HG02938 (cell line): ENCODE measurements at regions not wholly inside any gene's neighbourhood (a gene's known extent, or its start where the extent isn't known, plus 50 kb on each side); places are given as distances from the start of the nearest gene placed in this dataset.

ENCODE experiments used
- ATAC-seq: cut with Tn5 transposase; IDR thresholded peaks from one replicate; pipeline ENCODE4 v1.9.1; 2021; ENCODE audit warnings: mild to moderate bottlenecking, moderate library complexity; ENCODE audit not compliant: unreplicated experiment

DNA sequence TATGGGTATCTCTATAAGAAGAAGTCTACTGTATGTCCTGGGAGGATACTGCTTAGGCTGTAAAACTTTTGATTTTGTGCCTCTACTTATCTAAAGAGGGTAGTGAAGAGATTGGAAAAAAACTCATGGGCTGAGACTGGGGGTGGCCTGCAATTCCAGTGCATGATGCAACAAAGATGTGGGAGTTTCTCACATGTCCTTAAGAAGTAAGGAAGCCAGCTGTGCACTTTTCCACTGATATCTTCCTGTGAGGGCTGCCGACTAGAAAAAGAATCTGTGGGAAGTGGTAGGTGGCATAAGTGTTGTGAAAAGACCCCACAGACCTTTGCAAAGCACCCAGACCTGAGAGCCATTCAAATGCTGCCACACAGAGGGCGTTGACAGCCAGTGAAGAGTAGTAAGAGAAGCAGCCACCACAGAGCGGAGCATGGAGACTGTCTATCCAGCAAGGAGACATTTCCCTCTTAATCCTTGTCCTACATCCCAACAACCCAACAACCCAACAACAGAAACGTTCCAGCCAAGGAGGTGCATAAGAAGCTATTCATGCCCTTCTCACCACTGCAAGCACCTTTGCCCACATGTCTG lies 65.1 kb downstream of the PFDN4 start:
- no peak for ATAC-seq

DNA sequence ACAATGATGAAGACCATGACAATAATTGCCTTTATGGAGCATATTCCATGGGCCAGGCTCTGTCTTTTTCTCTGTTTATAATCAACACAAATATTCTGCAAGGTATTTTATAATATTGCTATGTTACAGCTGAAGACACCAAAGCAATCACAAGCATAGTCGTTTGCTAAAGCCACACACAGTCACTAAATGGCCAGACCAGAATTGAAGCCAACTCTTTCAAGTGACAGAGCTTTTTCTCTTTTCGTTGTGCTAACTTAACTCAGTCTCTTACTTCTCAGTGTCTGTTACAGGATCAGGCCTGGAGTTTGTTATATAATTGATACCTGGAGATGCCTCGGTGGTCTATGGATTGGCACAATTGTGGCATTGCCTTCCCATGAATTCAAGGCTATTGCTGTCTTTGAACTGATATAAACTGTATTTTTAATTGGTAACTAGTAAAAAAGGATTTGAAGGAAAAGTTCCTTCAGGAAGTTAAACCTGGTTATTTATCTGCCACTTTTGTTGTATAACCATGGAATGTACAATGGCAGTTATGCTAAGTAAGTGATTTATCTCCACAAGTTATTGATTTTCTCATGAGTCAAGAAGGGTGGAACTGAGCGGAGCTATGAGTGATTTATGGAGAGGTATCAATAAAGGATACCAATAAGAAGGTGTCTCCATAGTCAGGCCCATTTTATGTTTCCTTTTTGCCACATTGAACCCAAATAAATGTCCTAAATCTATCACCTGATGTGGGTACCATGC lies 67.6 kb downstream of the PFDN4 start:
- no peak for ATAC-seq

DNA sequence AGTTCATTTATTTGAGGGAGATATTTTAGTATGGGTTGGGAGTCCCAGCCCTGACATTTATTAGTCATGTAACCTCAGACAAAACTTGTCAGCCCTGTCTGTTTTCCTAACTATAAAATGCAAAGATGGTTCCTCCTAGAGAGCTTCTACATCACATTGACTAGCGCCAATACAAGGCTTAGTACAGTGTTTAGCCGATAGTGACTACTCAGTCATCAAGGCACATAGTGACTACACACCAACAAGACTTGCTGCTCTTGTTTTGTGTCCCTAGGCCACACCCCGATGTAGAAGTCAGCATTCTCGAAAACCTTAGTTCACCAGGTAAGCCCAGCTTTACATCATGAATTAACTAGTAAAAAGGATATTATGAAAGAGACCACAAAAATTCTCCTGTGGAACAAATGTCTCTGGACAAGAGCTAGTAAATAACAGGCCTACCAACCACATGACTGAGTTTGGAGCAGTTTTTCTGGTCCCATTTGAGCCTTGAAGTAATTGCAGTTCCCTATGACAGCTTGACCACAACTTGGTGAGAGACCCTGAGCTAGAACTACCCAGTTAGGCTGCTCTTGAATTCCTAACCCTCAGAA lies 68.8 kb downstream of the PFDN4 start:
- ATAC-seq: no peak

DNA sequence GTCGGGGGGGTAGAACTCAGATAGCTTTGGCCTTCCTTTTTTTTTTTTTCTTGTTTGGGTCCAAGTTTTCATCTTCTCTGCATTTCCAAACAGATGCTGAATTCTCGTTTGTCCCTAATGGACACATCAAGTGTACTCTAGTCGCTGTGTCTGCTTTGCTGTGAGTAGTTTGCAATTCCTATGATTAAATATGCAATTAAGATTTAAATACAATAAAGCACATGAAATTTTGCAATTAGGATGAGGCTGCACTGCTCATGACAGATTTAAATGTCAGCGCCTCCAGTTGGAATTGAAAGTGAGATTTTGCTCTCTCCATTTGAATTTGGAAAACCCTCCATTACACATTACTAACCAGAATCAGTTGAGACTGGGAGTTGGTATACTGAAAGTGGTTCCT lies 70.4 kb downstream of the PFDN4 start:
- ATAC-seq: no peak

DNA sequence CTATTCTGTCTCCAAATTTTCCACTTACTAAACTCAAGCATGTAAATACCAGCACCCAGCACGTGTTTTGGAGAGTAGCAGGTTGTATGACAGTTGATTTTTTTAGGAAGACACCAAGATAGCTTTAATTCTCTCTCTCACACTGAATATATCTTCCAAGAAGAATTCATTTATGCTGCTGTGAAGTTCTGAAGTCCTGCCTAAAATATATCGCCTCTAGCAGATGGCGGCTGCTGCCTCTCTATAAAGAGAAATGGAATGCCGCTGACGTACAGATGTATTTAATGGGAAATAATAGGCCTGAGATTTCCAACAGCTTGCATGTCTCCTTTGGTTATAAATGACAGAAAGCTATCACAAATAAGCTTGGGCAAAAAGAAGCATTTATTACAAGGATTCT lies 74.7 kb downstream of the PFDN4 start:
- no peak for ATAC-seq

DNA sequence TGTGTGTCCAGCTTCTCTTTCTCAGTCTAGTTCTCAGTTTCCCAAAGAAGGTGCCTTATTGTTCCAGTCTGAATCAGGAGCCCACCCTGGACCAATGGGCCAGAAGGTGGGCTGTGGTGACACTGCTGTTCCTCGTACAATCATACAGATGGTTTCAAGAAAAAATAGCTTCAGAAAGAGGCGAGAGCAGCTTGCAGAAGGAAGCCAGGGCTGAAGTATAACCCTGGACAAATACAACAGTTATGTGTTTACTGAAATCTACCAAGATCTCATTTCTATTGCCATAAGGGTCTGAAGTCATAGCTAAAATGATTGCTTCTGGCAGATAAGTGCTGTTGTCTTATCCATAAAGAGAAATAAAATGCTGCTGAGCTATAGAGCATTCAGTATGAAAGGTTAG lies 75.4 kb downstream of the PFDN4 start:
- no peak for ATAC-seq

DNA sequence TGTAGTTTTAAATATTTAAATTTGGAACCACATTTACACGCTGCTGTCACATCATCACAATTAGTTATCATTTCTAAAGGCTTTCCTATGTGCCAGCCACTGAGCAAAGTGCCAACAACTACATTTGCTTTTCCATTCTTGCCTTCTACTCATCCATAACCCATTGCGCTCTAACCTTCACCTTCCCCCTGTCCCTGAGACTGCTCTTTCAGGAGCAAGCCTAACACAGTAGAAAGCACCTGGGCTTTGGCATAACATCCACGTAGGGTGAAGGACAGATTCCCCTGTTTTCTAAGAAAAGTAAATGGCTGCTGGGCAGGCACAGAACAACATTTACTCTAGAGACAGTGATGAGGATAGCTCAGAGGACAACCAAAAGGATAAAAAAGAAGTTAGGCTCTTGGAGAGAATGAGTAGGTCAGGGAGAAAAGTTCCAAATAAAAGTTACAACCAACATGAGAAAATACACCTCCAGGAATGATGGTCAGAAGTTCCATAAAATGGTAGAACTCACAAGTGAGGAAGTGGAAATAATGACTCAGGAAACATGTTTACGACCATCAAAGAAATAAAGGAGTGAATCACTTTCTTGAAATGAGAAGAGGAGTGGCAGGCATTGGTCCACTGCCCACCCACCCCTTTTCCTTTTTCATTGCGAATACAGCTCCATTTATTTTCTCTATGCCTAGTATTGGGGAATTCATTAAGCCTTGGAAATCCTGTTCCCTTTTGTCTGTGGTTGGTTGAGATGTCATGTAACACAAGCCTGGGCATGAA lies 77.2 kb downstream of the PFDN4 start:
- ATAC-seq: no peak

DNA sequence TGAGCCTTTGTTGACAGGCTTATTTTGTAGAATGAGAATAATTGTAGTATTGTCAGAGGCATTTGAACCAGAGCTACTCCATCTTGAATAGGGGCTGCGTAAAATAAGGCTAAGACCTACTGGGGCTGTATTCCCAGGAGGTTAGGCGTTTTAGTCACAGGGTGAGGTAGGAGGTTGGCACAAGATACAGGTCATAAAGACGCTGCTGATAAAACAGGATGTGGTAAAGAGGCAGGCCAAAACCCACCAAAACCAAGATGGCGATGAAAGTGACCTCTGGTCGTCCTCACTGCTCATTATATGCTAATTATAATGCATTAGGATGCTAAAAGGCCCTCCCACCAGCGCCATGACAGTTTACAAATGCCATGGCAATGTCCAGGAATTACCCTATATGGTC lies 82.7 kb downstream of the PFDN4 start:
- no peak for ATAC-seq

DNA sequence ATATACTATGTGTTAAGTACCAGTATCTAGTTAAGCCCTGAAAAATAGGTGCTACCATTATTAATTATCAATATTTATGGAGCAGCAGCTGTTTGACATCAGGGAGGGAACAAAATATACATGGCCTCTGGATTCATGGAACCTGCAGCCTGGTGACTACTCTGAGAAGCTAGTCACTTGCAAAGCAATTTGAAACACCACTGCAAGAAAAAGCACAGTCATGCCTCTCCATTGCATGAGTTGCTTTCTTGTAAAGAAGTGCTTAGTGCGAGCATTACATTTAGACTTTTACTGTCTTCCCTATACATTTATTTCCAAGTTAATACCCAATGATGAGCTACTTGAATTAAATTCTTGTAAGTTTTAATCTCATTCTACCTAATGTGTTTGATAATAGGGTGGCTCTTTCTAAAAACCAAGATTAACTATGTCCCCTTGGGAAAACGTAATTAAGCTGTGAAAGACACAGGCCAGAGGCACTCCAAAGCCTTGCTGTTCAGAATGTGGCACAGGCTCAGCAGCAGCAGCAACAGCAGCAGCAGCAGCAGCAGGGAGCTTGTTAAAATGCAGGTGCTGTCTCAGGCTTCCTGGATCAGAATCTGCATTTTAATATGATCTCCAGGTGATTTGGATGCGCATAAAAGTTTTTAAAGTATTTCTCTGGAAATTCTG lies 83.6 kb downstream of the PFDN4 start:
- ATAC-seq: no peak

DNA sequence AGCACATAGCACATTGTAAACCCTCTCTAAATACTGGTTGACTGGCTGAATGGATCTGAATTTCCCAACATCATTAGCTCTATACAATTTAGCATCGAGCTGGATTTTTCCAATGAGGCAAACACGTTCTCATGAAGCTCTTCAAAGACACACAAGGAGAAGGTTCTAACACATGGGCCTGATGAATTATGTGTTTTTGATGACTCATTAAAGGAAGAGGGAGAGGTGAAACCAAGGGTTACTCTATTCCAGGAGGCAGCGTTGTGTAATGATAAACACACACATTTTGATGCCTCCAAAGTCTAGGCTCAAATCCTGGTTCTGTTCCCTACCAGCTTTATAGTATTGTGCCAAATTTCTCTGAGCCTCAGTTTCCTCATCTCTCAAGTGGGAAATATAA lies 84.3 kb downstream of the PFDN4 start:
- no peak for ATAC-seq

DNA sequence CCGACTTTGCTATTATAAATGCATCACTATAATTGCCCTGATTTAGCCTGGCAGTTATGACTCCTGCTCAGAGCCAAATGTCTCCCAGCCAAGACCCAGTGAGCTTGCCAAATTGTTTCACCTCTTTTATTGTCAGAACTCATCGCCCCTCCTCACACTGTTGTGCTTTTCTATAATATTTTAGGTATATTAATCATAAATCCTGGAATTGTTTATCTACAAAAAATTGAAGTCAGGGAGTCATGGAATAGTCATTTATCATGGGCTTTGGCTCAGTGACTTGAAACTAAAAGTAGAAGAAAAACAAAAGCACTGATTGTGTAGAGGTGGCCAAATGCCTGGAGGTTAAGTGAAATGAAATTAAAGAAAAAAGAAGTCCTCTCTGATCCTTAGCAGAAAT lies 85.6 kb downstream of the PFDN4 start:
- no peak for ATAC-seq

DNA sequence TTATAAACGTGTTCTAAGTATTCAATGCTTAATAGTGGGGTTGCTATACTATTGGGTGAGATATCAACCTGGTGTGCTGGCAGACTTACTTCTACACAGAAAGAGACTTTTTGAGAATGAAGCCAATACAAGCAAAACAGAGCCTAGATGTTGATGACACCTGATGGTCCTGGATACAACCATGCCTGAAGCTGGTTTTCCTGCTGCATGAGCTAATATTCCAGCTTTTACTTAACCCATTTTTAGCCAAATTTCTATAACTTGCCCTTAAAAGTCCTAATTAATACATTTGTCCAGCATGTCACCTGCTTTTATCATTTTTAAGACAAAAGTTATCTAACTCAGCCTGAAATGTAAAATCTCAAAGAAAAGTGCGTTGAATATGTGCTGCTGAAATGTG lies 86.2 kb downstream of the PFDN4 start:
- no peak for ATAC-seq

DNA sequence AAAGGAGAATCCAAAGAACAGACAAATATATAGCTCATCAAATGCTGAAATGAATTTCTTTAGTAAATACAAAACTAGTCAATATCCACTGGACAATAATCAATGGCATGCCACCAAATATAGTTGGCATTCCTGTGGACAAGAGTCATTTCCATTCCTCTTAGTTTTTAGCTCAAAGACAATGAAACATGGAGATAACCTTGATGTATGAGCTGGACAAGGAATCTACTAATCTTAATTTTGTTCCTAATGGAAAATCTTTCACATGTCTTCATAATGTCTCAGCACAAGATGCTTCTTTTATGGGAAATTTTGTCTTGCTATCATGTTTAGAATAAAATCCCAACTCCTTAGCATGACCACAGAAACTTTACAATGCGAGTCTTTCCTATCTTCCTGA lies 87.8 kb downstream of the PFDN4 start:
- ATAC-seq: no peak

DNA sequence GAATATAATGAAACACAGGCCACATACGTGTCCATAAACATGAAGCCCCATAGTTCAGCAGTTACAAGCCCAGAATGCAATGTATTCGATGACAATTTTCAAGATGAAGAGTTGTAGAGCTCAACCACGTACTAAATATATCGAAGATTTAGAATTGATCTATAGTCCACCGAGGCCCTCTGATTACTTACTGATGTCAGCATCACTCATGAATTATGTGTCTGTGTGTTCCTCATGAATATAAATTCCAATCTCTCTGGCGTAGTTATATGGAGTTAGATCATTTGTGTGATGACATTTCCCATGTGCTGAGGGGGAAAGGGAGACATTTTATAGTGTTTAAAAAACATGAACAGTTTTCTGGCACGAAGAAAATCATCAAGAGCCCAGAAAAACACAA lies 97.5 kb downstream of the PFDN4 start:
- no peak for ATAC-seq

DNA sequence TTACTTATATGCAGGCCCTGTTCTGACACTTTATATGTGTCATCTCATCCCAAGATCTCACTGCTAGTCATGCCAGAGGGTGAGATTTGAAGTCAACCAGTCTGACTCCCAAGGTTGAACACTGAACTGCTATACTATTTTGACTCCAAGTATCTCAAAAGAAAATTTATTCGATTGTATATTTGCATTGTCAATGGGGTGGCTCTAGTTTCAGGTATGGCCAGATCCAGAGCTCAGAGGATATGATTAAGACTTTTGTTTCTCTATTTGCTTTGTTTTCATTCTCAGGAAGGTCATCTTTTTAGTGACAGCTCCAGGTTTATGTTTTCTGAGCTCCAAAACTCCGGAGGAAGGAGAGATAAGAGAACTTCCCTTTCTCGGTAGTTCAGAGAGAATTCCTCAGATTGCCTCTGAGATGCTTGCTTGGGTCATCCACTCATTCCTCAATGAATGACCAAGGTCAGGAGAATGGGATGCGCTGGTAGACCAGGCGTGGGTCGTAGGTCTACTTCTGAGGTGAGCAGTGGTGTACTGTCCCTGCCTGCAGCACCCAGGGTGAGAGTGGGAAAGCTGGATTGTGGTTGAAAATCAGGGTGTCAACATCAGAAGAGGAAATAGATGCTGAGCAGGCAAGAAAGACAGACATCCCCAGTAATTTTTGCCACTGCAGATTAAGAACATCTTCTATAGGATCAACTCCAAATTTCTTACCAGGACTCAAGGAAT lies 99.3 kb downstream of the PFDN4 start:
- no peak for ATAC-seq

DNA sequence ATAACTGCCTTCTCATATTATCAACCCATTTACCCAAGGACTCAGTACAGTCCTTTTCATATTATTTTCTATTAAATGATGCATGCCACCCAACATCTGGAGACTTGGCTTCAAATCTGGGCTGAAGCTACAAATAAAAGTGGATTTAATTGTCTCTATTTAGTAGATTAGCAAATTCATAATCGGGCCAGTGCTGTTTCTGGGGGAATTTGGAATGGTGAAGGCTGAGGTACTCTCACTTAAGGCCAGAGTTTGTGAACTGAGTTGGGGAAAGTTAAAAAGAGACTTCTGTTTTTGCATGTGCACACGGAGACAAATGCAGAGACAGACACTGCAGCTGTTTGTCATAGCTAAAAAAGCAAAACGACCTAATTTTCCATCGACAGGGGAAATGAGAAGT lies 100.9 kb downstream of the PFDN4 start:
- no peak for ATAC-seq

DNA sequence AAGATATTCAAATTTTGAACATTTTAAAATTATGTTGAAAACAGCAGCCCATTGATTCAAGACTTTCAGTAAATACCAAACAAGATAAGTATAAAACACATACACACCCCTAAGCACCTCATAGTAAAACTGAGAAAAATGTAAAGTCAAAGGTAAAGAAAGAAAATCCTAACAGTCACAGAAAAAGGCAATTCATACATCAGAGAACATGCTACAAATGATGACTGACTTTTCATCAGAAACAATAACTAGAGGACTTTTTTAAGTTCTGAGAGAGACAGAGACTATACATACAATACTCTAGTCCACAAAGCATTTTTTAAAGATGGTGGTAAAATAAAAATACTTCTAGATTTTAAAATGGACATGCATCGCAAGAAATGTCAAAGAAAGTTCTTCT lies 111.0 kb downstream of the PFDN4 start:
- no peak for ATAC-seq

DNA sequence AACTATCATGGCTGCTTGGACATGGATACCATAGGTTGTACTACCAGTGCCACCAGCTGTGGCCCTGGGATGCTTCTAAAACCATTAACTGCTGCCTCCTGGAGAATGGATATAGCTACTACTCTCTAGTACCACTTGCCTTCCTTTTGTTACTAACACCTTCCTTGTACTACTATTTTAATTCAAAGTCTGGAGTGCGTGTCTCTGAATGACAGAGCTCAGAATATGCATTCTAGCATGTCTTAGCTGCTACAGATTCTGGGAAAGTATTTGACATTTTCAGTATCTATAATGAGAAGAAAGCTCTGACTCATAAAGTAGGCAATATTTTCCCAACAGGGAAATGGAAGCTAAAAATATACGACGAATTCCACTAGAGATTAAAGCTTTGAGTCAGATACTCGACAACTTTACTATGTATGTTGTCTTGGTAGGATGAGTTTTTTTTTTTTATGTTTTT lies 112.3 kb downstream of the PFDN4 start:
- no peak for ATAC-seq

DNA sequence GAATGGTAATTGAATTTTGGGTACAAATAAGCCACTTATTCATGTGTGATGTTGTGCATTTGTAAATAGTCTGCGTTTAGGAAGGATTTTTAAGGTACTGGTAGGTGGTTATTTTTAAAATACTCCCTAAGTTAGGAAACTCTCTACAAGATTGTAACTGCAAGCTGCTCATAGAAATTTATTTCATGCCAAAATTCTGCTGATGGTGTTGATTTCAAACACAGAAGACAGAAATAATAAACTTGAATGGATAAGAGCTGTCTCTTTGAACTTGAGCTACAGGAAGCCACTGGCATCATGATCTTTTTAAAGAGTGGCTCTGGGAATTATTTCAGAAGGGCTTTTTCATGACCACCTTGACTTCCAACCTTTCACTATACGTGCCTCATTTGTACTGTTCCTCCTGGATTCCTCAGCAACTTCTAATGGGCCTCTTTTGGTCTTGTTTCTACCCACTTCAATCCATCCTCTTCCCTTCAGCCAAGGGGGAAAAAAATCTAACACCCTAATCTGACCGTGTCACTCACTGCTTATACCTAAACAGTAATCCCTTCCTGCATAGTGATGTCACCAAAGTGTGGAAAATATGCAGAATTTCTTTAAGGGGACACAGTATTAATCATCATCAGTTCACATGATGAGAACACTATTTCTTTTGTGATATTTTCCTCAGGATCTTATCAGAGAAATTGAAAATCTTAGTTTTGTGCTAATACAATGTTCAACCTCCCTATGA lies 113.6 kb downstream of the PFDN4 start:
- no peak for ATAC-seq

DNA sequence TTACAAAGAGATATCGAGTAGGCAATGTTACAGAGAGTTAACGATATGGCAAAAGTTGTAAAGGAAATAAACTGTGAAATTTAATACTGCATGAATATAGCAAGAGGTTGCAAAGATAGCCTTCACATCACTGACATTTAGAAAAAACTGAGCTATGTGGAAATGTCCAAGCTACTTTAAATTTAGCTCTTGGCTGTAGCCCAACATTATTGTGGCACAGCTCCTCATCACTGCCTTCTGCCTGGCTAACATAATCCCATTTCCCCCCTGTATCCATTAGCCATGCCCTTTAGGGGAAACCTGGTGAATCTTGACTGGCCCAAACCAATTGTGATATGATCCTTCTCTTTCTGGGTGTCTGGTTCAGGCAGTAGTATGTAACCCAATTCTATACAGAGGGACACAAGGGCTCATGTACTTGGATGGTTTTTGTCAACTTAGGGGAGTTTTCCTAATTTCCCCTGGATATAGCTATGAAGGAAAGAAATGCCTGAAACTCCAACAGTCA lies 115.4 kb downstream of the PFDN4 start:
- no peak for ATAC-seq
